ENCODE measurements at regions not wholly inside any gene's neighbourhood (a gene's known extent, or its start where the extent isn't known, plus 50 kb on each side); places are given as distances from the start of the nearest gene placed in this dataset.

DNA sequence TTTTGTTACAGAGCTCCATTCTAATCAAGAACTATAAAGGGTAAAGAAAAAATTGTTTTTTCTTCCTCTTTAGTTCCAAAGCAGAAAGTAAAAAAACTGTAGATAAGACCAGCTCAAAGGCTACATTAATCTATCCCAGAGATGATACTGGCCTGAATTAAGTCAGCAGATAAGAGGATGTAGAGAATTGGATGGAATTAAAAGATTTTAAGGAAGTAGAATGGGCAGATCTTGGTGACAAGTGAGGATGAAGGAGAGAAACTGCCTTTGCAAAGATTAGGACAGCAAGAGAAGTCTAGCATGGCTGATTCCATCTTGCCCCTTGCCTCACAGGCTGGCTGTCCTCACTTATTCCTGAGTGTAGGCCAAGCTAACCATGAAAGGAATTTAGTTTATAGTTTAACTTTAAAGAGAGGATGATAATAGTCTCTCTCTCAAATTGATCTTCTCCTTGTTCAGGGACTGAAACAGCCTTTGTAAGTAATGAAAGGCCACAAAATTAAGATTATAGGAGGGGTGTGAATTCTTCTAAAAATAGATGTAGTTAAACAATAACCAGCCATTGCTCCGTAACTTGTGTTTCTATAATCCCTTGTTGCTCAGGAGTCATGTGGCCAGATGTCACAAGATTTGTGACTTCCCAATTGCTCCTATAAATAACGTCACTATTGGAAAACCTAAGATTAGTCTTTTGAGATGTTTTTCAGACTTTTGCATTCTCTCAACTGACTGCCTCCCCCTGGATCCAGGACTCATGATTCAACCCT lies 265.0 kb upstream of the USP24 start:
- no peak overlapping the region for H3K4me3 Mint-ChIP-seq (ENCODE audit: unreplicated experiment)
- H3K4me1 Mint-ChIP-seq (ENCODE audit: unreplicated experiment) = peaks cover 16% of the 10 kb centered on the region
- no peak overlapping the region for H3K27ac Mint-ChIP-seq (ENCODE audit: unreplicated experiment)
- no peaks in the 10 kb centered on the region for H3K36me3 Mint-ChIP-seq (ENCODE audit: low read depth, unreplicated experiment)
- TF ChIP-seq, protein P1, sequence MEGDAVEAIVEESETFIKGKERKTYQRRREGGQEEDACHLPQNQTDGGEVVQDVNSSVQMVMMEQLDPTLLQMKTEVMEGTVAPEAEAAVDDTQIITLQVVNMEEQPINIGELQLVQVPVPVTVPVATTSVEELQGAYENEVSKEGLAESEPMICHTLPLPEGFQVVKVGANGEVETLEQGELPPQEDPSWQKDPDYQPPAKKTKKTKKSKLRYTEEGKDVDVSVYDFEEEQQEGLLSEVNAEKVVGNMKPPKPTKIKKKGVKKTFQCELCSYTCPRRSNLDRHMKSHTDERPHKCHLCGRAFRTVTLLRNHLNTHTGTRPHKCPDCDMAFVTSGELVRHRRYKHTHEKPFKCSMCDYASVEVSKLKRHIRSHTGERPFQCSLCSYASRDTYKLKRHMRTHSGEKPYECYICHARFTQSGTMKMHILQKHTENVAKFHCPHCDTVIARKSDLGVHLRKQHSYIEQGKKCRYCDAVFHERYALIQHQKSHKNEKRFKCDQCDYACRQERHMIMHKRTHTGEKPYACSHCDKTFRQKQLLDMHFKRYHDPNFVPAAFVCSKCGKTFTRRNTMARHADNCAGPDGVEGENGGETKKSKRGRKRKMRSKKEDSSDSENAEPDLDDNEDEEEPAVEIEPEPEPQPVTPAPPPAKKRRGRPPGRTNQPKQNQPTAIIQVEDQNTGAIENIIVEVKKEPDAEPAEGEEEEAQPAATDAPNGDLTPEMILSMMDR (IDR thresholded peaks at IDR 0.05; ENCODE audit: unreplicated experiment) = no peak
- H3K27me3 Mint-ChIP-seq (ENCODE audit: unreplicated experiment) = no peaks in the 10 kb centered on the region
- no peak for DNase-seq (ENCODE audit: low spot score)
- no peaks in the 10 kb centered on the region for H3K9me3 Mint-ChIP-seq (ENCODE audit: unreplicated experiment)

DNA sequence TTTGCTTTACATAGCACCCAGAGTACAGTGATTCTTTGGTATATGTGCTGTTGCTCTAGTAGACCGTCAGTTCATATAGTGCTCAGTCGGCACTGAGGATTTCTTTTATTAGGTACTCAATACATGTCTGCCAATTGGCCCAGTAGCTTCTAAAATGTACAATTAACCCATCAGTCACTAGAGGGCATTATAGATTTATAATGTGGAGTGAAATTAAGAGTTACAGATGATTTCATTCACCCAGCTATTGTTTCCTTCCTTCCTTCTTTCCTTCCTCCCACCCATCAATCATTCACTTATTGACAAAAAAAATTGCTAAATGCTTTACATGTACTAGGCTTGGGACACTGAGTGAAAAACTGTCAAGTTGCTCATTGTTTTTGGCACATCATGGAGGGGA lies 263.6 kb upstream of the USP24 start:
- no peaks in the 10 kb centered on the region for H3K9me3 Mint-ChIP-seq (ENCODE audit: unreplicated experiment)
- H3K4me3 Mint-ChIP-seq (ENCODE audit: unreplicated experiment) = no peak overlapping the region
- TF ChIP-seq, protein P1 (IDR thresholded peaks at IDR 0.05; ENCODE audit: unreplicated experiment) = no peak
- H3K36me3 Mint-ChIP-seq (ENCODE audit: low read depth, unreplicated experiment) = no peaks in the 10 kb centered on the region
- no peaks in the 10 kb centered on the region for H3K27me3 Mint-ChIP-seq (ENCODE audit: unreplicated experiment)
- H3K4me1 Mint-ChIP-seq (ENCODE audit: unreplicated experiment) = peaks cover 26% of the 10 kb centered on the region
- no peak for DNase-seq (ENCODE audit: low spot score)
- no peak overlapping the region for H3K27ac Mint-ChIP-seq (ENCODE audit: unreplicated experiment)

- Mint-ChIP-seq H3K27me3 (ENCODE audit: unreplicated experiment) (no peaks in the 10 kb centered on the region), H3K4me1 (ENCODE audit: unreplicated experiment) (peaks cover 26% of the 10 kb centered on the region), H3K9me3 (ENCODE audit: unreplicated experiment) (no peaks in the 10 kb centered on the region), H3K36me3 (ENCODE audit: low read depth, unreplicated experiment) (no peaks in the 10 kb centered on the region), H3K27ac (ENCODE audit: unreplicated experiment) (no peak overlapping the region), H3K4me3 (ENCODE audit: unreplicated experiment) (no peak overlapping the region)
- no peak for DNase-seq (ENCODE audit: low spot score)
- TF ChIP-seq, protein P1 (IDR thresholded peaks at IDR 0.05; ENCODE audit: unreplicated experiment) = no peak
Measured at GRCh38 chr1:55477953-55478352, 262.8 kb upstream of the USP24 start.

DNA sequence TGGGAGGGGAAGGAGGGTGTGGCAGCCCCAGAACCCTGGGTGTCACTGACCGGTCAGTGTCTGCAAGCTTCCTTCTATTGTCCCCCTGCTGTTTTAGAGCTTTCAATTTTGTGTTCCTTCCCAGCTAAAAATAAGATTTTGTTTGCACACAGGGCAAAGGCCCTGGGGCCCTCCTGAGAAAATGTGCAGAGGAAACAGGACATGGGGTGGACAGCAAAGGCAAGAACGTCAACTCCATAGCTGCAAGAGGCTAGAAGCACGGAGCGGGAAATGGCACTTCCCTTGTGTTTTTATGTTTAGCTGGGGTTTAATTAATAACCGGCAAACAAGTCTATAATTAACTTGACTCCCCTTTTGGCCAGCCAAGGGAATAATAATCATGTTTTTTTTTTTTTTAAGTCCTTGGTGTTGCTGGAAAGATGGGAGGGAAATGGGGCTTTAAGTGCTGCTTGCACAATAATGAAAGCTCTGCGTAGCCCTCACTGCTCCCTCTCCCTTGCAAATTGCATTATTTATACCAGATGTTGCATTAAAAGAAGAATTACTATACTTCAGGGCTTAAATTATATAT lies 261.4 kb upstream of the USP24 start:
- H3K27ac Mint-ChIP-seq (ENCODE audit: unreplicated experiment) = no peak overlapping the region
- no peaks in the 10 kb centered on the region for H3K36me3 Mint-ChIP-seq (ENCODE audit: low read depth, unreplicated experiment)
- no peaks in the 10 kb centered on the region for H3K27me3 Mint-ChIP-seq (ENCODE audit: unreplicated experiment)
- DNase-seq (ENCODE audit: low spot score) = no peak
- H3K4me1 Mint-ChIP-seq (ENCODE audit: unreplicated experiment) = peaks cover 26% of the 10 kb centered on the region
- no peak overlapping the region for H3K4me3 Mint-ChIP-seq (ENCODE audit: unreplicated experiment)
- TF ChIP-seq, protein P1 (IDR thresholded peaks at IDR 0.05; ENCODE audit: unreplicated experiment) = no peak
- no peaks in the 10 kb centered on the region for H3K9me3 Mint-ChIP-seq (ENCODE audit: unreplicated experiment)

DNA sequence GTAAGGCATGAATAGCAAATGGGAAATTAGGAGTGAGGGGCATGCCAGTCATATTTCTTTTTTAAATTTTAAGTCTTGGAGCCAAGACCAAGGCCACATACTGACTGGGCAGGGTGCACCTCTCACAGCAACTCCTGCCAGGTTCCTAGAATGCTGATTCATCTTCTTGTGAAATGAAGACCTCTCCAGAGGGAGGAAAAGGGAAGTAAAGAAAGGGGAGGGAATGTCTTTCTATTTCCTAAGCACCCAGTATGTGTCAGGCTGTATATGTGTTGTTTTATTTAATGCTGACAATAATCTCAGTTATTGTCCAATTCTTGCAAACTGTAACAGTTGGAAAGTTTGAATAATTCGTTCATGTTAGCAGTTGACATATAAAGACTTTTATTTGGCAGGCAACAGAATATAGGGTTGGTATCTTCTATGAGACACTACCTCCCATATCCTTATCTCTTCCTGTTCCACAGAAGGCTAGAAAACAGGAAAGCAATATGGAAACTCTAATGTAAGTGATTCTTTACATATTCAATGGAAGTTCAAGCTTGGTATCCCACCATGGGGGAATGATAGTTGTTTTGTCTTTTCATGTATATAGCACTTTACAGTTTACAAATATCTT lies 259.1 kb upstream of the USP24 start:
- peaks cover 26% of the 10 kb centered on the region for H3K4me1 Mint-ChIP-seq (ENCODE audit: unreplicated experiment)
- H3K27ac Mint-ChIP-seq (ENCODE audit: unreplicated experiment) = no peak overlapping the region
- H3K36me3 Mint-ChIP-seq (ENCODE audit: low read depth, unreplicated experiment) = no peaks in the 10 kb centered on the region
- H3K27me3 Mint-ChIP-seq (ENCODE audit: unreplicated experiment) = no peaks in the 10 kb centered on the region
- TF ChIP-seq, protein P1 (IDR thresholded peaks at IDR 0.05; ENCODE audit: unreplicated experiment) = no peak
- DNase-seq (ENCODE audit: low spot score) = no peak
- H3K4me3 Mint-ChIP-seq (ENCODE audit: unreplicated experiment) = no peak overlapping the region
- no peaks in the 10 kb centered on the region for H3K9me3 Mint-ChIP-seq (ENCODE audit: unreplicated experiment)

Data from endothelial cell (in vitro differentiated cells).